ENCODE measurements at regions not wholly inside any gene's neighbourhood (a gene's known extent, or its start where the extent isn't known, plus 50 kb on each side); places are given as distances from the start of the nearest gene placed in this dataset.
"Not testable (repeated sequence)": the region's sequence is repeated elsewhere in the genome, so short reads cannot be mapped to it uniquely, and the experiment has no call there.

GRCh38 chr15:21718779-21719178 is 158.8 kb downstream of the POTEB start:
- DNase-seq (ENCODE audit: low spot score); ATAC-seq (ENCODE audit: low FRiP score): not testable (repeated sequence)

GRCh38 chr15:21718108-21718507 is 159.4 kb downstream of the POTEB start:
- not testable (repeated sequence) for ATAC-seq (ENCODE audit: low FRiP score); DNase-seq (ENCODE audit: low spot score)

- not testable (repeated sequence) for DNase-seq (ENCODE audit: low spot score); ATAC-seq (ENCODE audit: low FRiP score)
Observed at GRCh38 chr15:21717661-21718060, 159.9 kb downstream of the POTEB start.

DNA sequence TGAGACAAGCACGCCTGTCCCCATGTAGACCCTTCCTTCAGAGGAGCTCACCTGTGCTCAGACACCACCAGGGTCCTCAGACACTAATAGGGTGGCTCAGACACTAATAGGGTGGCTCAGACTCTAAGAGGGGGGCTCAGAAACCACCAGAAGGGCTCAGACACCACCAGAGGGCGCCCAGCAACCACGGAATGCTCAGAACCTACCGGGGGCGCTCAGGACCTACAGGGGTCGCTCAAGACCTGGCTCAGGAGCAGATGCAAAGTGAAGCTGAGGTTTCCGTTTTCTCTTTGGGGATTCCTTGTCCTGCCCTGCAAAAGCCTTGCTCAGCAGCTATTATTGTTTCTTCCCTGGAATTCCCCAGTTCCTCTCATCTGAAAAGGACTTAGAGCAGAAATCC is 172.1 kb downstream of the POTEB start:
- peak; percentile 59 for ATAC-seq (ENCODE audit: low FRiP score)
- not testable (repeated sequence) for DNase-seq (ENCODE audit: low spot score)

- DNase-seq (ENCODE audit: low spot score); ATAC-seq (ENCODE audit: low FRiP score): not testable (repeated sequence)
Observed at GRCh38 chr15:21698620-21699019, 178.9 kb downstream of the POTEB start.

DNA sequence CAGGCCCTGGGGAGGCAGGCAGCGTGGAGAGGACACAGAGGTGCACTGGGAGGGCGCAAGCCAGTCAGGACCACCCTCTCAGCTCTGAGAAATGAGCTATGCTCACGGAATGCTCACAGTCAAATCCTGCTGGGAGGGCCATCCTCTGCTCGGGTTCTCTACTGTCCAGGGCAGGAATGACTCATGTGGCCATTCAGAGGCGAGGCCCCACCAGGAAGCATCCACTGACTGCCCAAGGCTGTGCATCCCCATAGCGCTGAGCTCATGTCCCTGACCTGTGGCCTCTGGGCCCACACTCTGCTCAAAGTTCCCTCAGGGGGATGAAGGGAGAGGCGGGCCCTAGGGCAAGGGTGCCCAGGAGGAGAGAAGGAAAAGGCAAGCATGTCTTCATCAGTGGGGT is 182.4 kb downstream of the POTEB start:
- not testable (repeated sequence) for DNase-seq (ENCODE audit: low spot score)

DNA sequence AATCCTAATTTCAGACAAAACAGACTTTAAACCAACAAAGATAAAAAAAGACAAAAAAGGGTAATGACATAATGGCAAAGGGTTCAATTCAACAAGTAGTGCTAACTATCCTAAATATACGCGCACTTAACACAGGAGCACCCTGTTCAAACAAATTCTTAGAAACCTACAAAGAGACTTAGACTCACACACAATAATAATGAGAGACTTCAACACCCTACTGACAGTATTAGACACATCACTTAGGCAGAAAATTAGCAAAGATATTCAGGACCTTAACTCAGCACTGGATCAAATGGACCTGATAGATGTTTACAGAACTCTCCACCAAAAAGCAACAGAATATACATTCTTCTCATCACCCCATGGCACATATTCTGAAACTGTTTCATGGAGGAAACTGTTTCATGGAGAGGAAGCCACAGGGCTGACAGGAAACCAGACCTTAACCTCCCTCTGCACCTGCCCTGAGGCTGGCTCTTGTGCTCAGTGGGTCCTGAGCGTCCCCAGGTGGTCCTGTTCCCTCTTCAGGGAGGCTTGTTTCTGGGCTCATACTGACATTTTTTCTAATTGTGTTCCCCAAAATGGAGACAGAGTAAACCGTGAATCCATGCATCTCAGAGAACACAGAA is 184.9 kb downstream of the POTEB start:
- not testable (repeated sequence) for DNase-seq (ENCODE audit: low spot score); ATAC-seq (ENCODE audit: low FRiP score)

More for the DNA sequence above, 182.4 kb downstream of the POTEB start:
- ATAC-seq (ENCODE audit: low FRiP score) = not testable (repeated sequence)

DNA sequence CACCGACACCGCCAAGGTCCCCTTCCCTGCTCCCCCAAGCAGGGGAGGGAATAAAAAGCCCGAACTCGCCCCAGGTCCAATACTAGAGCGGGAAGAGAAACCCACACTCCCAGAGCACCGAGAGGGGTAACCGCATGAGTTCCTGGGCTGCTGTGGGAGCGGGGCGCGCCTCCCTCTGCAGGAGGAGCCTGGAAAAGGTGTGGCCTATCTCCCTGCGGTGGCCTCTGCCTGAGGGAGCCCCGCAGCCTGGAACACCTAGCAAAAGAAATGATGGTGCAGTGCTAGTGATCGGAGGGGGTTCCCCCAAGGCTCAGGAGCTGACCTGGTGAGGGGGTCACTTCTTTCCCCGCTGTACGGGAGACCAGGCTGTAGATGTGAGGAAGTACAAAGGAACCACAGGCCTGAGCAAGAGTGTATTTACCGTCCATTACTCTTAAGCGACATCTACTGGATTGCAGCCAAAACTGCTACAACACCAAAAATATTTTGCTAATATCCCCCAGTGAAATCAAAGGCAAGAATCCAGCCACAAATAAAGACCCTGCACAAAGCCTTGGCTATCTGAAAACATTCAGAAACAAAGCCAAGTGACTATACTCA is 216.6 kb upstream of the POTEB3 start:
- not testable (repeated sequence) for DNase-seq (ENCODE audit: low spot score); ATAC-seq (ENCODE audit: low FRiP score)

GRCh38 chr15:21656114-21656746 is 215.9 kb upstream of the POTEB3 start:
- DNase-seq (ENCODE audit: low spot score); ATAC-seq (ENCODE audit: low FRiP score): not testable (repeated sequence)

DNA sequence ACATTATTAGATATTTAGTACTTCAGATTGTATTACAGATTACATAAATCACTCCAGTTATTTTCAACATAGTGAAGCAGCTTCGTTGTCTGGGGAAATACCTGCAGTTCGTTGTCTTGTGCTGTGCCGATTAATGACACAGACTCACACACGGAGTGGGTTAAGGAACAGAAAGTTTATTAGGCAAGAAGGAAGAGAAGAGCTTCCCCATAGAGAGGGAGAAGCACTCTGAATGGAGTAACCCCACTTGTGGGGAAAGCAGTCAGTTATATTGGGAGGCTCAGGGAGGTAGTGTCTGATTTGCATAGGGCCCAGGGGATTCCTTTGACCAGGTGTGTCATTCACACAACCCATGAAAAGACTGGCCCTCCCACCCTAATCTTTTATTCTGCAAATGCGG is 213.4 kb upstream of the POTEB3 start:
- DNase-seq (ENCODE audit: low spot score); ATAC-seq (ENCODE audit: low FRiP score): not testable (repeated sequence)

DNA sequence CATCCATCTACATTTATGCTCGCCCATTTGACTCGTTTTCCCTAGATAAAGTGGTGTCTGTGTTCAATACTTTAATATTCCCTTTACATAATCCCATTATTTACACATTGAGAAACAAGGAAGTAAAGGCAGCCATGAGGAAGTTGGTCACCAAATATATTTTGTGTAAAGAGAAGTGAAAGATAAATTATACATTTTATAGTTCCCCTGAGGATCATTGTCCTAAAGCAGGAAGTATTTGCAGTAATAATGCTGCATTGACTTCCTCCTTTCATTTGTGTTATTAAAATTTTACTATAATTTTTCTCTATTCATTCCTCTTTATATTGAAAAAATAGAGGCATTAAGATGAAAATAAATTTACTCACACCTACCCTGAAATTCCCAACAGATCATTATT is 198.5 kb upstream of the POTEB3 start:
- DNase-seq (ENCODE audit: low spot score); ATAC-seq (ENCODE audit: low FRiP score): not testable (repeated sequence)

- not testable (repeated sequence) for ATAC-seq (ENCODE audit: low FRiP score)
Observed at GRCh38 chr15:21626694-21627093, 186.4 kb upstream of the POTEB3 start.

DNA sequence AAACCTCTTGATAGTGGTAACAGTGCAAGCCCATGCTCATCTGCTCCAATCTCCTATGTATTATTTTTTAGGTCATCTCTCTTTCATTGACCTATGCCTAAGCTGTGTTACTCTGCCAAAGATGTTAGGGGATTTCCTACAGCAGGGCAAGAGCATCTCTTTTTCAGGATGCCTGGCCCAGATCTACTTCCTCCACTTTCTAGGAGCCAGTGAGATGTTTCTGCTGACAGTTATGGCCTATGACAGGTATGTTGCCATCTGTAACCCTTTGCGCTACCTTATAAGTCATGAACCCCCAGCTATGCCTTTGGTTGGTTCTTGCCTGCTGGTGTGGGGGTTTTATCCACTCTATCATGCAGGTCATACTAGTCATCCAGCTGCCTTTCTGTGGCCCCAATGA is 168.9 kb upstream of the POTEB3 start:
- not testable (repeated sequence) for DNase-seq (ENCODE audit: low spot score); ATAC-seq (ENCODE audit: low FRiP score)

More at GRCh38 chr15:21626694-21627093, 186.4 kb upstream of the POTEB3 start:
- DNase-seq (ENCODE audit: low spot score) = not testable (repeated sequence)

DNA sequence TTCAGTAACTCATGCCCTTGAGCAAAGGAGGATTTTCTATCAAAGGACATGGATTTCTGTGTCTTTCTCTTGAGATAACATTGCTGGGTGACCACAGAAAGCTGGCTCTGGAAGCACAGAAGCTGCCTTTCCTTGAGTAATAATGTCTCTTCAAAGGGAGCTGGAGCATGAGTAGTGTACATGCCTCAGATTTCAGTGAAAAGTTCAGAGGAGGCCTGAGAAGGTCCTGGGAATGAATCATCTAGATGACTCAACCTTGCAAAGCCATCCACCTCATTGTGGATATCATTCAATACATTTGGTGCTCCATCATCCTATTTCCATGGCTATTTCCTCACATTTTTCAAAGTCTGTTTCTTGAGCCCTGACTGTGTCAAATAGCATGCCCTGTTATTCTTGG is 125.1 kb upstream of the POTEB3 start:
- ATAC-seq (ENCODE audit: low FRiP score); DNase-seq (ENCODE audit: low spot score): not testable (repeated sequence)

- ATAC-seq (ENCODE audit: low FRiP score); DNase-seq (ENCODE audit: low spot score): not testable (repeated sequence)
Observed at GRCh38 chr15:21551809-21552208, 111.5 kb upstream of the POTEB3 start.

- DNase-seq (ENCODE audit: low spot score); ATAC-seq (ENCODE audit: low FRiP score): not testable (repeated sequence)
Observed at GRCh38 chr15:21546182-21546903, 106.0 kb upstream of the POTEB3 start.

- not testable (repeated sequence) for DNase-seq (ENCODE audit: low spot score); ATAC-seq (ENCODE audit: low FRiP score)
Observed at GRCh38 chr15:21532785-21533184, 92.5 kb upstream of the POTEB3 start.

- ATAC-seq (ENCODE audit: low FRiP score); DNase-seq (ENCODE audit: low spot score): not testable (repeated sequence)
Observed at GRCh38 chr15:21516248-21516647, 75.9 kb upstream of the POTEB3 start.

DNA sequence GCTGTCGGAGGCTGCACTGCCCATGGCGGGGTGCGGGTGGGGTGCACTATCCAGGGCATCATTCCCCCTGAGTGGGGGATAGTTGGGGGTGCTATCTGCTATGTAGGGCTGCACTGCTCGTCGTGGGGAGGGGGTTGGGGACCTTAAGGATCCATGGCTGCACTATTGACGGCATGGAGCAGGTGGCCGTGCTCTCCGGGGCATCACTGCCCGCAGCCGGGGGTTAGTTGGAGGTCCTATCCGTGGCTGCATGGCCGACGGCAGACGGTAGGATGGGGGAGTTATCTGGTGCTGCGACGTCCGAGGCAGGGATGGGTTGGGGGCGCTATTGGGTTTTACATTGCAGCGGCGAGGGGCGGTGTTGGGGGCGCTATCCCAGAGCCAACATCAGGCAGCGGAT is 75.0 kb upstream of the POTEB3 start:
- not testable (repeated sequence) for DNase-seq (ENCODE audit: low spot score); ATAC-seq (ENCODE audit: low FRiP score)

GRCh38 chr15:21503021-21503420 is 62.7 kb upstream of the POTEB3 start:
- ATAC-seq (ENCODE audit: low FRiP score); DNase-seq (ENCODE audit: low spot score): not testable (repeated sequence)

Measured in omental fat pad (tissue), 1 donor.